Astrocyte (in vitro differentiated cells and primary cell): ENCODE measurements at regions not wholly inside any gene's neighbourhood (a gene's known extent, or its start where the extent isn't known, plus 50 kb on each side); places are given as distances from the start of the nearest gene placed in this dataset.

Source experiments
- CTCF ChIP-seq: IDR thresholded peaks from 2 replicates; pipeline ENCODE4 v1.5.1; 2011; ENCODE audit warnings: low read depth, mild to moderate bottlenecking, inconsistent platforms, low read length, moderate library complexity; ENCODE audit not compliant: insufficient read depth
- EZH2 ChIP-seq: IDR thresholded peaks from 2 replicates; pipeline ENCODE4 v1.6.1; 2012; ENCODE audit warnings: mild to moderate bottlenecking, low read length, inconsistent platforms; ENCODE audit not compliant: insufficient read depth

- TF ChIP-seq CTCF (no peak), EZH2 (no peak)
These were observed 1277.2 kb downstream of the JRKL start for GRCh38 chr11:97667057-97667456.
